GM20431 (cell line): ENCODE measurements at regions not wholly inside any gene's neighbourhood (a gene's known extent, or its start where the extent isn't known, plus 50 kb on each side); places are given as distances from the start of the nearest gene placed in this dataset.

ENCODE experiments used
- in situ Hi-C: fragments of 300-500 bp; cut with MseI, MboI; formaldehyde crosslinking; loops from one replicate; pipeline ENCODE4 v1.15.0; 2020; ENCODE audit warnings: low sequenced_read_pairs; ENCODE audit not compliant: unreplicated experiment

DNA sequence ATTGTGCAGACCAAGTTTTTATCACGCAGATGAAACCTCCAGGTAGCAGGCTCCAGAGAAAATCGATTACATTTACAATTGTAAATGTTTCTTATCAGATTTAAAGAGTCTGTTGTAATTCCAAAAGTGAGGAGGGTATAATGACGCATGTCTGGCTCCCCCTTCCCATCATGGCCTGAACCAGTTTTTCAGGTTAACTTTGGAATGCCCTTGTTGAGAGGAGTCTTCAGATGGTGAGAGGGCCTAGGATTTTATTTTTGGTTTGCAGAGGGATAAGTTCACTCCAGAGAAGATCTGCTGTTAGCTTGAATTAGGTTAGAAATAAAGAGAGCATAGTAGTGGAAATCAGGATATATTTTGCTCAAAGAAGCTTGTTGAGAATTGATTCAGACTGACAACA is 1028.3 kb upstream of the B3GALT2 start:
- in situ Hi-C loops: no loop called here

DNA sequence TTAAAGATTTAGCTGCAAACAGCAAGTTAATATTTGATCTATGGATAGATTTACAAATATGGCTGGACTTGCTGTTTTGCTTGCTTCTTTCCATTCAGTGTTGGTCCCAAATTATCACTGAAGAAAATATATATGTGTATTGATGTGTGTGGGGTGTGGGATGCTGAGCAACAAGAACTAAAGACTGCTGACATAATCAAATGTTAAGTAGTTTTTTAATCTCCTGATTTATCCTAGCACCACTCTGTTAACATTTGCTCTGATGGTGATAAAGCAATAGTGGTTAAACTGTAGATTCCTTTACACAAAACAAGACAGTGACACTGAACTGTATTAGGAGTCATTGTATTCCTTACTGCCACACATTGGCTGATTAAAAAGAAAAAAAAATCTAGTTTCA is 1023.5 kb upstream of the B3GALT2 start:
- in situ Hi-C loops: no loop called here

DNA sequence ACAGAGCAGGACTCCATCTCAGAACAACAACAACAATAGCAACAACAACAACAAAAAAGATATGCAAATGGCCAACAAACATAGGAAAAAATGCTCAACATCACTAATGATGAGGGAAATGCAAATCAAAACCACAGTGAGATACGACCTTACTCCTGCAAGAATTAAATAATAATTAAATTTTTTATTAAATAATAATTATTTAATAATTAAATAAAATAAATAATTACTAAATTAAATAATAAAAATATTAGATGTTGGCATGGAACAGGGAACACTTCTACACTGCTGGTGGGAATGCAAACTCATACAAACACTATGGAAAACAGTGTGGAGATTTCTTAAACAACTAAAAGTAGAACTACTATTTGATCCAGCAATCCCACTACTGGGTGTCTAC is 1022.3 kb upstream of the B3GALT2 start:
- in situ Hi-C loops: no loop called here

DNA sequence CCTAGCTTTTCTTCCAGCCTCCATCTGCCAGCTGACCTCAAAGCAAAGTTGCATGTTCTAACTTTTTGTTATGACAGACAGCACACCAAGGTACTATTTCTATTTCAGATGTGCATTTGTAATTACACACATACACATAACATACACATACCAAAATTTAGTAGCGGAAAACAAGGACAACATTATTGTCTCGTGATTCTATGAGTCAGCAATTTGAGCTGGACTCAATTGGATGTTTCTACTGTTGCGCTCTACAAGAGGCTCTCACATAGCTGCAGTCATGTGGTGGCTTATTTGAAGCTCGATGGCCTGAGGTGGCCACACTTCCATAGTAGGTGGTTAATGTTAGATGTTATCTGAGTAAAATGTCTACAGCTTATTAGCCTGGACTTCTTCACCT is 1010.1 kb upstream of the B3GALT2 start:
- in situ Hi-C loops: no loop called here

DNA sequence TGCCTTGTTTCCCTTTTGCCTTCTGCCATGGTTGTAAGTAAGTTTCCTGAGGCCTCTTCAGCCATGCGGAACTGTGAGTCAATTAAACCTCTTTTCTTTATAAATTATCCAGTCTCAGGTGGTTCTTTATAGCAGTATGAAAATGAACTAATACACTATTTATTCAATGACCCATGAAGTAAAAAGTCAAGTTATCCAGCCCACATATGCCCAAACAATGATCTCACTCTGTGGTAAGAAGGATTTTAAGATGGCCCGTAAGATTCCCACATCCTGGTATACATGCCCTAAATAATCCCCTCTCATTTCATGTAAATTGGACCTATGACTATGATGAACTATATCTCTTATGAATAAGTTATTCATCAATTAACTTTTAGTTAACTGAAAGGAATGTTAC is 1008.3 kb upstream of the B3GALT2 start:
- in situ Hi-C loops: no loop called here

DNA sequence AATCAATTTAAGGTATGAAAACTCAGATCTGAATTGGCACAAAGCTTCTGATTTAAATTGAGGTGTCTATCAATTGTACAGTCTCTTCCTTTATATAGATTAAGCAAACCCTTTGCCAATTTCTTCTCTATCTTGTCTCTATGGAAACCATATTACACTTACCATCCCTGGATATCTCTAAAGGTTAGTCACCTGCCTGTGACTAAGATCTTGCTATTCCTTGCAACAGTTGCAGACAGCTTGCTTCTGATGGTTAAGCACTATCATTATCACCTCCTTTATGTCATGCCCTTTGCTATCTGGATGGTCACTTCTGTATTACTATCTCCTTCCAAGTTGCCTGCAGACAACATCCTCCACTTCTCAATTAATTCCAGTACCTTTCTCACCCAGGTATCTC is 998.6 kb upstream of the B3GALT2 start:
- in situ Hi-C loops: no loop called here

DNA sequence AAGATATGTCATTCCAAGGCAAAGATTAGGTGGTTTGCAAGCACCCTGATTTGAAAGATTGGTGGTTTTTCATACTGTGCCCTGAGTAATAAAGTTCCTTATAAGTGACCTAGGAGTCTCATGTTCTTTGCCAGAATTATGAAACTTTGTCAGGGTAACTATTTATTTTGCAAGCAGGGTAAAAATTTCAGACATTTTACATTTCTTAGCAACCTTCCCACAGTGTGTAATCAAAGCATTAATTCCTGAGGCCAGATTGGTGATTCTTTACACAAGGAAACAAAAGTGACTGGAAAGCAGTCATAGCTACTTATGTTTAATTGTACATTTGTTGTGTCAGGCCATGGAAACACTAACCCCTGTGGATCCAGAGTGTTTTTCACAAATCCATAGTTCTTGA is 998.0 kb upstream of the B3GALT2 start:
- in situ Hi-C loops: no loop called here

DNA sequence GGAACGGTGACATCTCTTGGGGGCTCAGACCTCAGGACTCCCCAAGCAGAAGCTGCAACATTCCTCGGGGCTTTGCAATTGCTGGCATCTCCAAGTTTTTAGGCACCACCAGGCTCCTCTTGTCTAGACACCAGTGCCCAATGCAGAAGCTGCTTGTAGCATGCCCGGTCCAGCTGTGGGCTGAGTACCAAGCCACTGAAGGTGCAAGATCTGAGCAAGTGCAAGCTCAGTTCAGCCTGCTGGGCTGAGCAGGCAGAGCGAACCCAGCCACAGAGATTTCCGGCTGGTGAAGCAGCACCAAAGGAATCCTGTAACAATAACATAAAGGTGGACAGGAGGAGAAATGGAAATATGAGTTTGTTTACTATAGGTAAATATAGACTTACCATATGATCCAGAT is 995.4 kb upstream of the B3GALT2 start:
- in situ Hi-C loops: no loop called here

DNA sequence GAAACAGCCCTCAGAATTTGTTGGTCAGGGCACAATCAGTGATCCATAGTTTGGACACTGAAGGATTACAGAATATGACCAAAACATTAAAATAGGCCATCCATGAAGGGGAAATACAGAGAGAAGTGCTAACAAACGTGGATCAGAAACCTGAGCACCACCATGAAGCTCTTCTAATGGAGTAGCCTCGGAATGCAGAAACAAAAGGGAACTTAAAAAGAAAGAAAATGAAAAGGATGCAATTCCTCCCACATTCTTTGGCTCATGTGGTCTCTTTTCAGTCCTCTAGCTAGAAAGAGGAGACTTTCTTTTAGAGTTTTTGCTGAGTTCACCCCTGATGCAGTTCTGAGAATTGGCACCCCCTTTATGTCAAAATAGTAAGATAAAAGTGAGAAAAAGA is 989.8 kb upstream of the B3GALT2 start:
- in situ Hi-C loops: no loop called here

DNA sequence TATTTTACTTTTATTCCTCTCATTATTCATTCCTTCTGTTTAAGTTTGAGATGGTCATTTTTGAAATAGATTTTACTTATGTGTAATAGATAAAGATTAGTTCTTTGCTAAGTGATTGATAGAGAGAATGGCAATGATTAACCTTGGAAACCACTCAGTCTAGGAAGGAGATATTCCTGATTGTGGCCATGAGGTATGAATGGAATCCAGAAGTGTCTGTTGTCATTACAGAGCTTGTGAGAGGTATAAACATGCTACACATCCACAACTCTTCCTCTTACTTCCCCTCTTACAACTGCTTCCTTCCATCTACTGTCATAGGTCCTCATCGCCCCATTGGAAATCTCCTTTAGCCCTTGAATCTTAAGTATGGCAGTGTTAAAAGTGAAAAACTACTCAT is 988.8 kb upstream of the B3GALT2 start:
- in situ Hi-C loops: no loop called here

DNA sequence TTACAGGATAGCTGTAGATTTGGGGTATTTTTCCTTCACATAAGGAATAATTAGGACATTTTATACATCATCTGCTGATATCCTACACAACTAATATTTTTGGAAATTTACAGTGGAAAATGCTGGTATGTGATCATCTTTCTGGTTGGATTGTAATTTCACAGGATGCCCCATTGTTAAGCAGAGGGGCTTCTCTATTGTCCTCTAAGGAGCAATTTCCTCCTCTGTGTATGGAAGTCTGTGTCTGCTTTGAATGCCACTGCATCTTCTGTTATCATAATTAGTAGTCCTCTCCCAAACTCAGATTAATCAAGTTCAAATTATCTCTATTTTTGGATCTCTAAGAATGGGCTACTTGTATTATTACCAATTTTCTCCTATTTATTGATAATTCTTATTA is 988.1 kb upstream of the B3GALT2 start:
- in situ Hi-C loops: no loop called here

DNA sequence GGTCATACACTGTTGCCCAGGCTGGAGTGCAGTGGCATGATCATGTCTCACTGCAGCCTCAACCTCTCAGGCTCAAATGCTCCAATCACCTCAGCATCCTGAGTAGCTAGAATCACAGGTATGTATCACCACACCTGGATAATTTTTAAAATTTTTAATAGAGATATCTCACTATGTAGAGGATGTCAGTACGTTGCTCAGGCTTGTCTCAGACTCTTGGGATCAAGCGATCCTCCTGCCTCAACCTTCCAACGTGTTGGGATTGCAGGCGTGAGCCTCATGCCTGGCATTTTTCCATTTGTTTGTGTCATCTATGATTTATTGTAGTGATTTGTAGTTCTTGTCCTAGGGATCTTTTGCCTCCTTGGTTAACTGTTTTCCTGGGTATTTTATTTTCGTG is 985.2 kb upstream of the B3GALT2 start:
- in situ Hi-C loops: no loop called here

DNA sequence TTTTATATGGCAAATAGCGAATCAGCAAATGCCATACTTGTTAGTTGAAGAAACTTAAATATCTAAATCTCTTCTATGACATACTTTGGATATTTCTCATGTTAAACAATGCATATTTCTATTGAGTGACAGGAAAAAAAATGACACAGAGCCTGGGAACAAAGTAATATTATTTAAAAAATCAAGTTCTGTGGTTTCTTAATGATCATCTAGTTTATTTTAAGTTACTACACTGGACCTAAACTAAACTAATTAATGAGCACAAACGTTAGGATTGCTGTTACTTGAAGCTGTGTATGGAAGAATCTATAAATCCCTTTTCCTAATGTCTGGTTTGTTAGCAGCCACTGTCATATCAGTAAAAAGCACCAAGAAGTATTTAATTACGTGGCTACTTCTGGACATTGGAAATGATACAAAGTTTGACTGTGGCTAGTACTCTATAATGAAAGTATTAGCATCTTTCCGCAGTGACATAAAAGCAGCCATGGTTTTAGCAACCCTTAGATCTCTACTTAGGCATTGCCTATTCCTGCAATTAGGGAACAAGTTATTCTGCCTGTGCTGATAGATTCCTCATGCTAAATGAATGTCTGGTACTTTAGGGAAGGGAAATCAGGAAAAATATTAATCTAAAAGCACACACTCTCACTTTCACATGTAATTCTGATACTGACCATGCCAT is 981.7 kb upstream of the B3GALT2 start:
- in situ Hi-C loops: no loop called here

DNA sequence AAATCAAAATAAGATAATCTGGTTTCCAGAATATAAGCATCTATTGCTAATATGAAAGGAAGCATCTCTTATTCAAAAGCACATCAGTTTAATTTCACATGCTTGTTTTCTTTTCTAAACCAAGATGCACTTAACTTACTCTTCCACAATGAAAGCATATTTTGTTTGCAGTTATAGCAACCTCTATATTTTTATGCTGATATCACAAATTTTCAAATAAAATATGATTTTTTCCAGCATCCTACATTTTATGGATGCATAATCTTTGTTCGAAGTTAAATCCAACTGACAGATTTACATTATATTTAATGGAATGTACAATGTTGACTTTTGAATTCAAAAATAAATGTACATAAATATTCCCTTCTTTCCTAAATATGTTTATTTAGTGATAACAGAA is 978.3 kb upstream of the B3GALT2 start:
- in situ Hi-C loops: no loop called here

DNA sequence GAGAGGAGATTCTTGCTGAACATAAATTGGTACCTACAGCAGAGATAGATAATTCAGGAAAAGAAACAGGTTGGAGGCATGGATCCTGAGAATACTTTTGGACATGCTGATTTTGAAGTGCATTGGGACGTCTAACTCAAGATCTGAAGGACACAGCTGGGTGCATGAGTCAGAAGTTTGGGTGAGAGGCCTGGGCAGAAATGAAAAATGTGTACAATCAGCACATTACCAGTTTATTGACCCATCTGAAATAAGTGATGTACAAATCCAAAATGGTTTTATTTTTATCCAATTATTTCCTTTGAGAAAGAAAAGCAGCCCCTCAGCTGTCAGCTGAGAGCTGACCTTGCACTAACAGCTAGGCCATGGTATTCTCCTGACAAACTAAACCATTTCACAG is 975.2 kb upstream of the B3GALT2 start:
- in situ Hi-C loops: no loop called here

DNA sequence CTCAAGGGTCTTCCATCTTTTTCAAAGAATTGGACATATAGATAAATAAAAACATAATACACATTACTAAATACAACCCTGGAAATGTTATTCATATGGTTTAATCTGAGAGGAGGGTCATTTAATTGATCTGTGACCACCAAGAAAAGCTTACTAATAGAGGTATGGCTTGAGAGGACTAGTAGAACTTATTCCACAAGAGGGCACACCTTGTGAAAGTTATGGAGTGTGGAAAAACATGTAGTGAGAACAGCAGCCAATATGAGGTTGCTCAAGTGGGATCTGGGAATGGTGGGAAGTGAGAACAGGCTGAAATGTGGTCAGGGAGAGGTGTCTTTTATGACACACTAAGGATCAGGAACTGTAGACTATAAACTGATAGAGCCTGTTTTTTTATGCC is 973.5 kb upstream of the B3GALT2 start:
- in situ Hi-C loops: no loop called here

DNA sequence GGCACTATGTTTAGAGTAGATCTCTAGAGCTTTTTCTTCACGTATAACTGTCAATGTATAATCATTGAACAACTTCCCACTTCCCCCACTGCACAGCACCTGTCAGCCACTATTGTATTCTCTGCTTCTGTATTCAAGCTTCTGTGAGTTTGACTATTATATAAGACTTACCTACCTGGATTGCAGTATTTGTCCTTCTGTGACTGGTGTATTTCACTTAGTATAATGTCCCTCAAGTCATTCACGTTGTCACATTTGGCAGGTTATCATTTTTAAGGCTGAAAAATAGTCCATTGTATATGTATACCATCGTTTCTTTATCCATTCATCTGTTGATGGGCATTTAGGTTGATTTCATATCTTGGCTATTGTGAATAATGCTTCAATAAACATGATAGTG is 969.5 kb upstream of the B3GALT2 start:
- in situ Hi-C loops: no loop called here

DNA sequence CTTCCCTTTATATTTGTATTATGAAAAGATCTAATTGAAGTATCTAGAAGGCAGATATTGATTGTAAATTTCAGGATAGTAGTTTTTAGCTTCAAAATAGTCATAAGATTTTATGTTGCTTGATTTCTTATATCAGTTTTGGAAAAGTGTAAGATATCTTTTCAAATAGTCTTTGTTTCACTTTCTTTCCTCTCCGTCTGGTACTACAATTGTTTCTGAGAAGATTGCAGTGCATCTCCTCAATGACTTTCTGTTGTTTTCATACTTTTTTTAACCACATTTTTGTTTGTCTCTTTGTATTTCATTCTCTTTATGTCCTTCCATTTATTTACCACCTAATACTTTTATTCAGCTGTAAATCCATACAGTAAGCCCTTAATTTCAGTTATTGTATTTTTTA is 964.6 kb upstream of the B3GALT2 start:
- in situ Hi-C loops: no loop called here

DNA sequence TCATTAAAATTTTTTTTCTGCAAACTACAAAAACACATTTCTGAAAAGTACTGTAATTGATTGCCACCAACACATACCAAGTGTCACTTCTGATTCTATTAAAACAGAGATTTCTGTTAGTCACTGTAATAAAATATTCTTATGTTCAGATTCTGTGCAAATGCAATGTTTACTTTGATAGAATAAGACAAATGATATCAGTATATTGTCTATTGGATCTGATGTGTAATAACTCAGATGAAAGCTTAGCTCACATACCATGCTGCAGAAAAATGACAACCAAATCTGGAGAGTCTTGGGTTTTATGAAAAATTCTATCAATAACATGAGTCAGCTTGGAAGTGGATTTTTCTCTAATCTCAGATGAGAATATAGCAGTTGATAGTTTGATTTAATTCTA is 963.8 kb upstream of the B3GALT2 start:
- in situ Hi-C loops: no loop called here

DNA sequence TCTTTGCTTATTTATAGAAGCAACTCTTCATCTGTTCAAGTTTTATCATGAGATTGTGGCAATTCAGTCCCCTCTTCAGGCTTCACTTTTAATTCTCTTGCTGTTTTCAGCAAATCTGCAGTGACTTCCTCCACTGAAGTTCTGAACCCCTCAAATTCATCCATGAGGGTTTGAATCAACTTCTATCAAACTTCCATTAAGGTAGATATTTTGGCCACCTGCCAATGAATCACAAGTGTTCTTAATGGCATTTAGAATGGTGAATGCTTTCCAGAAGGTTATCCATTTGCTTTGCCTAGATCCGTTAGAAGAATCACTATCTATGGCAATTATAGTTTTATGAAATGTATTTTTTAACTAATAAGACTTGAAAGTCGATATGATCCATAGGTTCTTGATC is 946.7 kb upstream of the B3GALT2 start:
- in situ Hi-C loops: no loop called here

DNA sequence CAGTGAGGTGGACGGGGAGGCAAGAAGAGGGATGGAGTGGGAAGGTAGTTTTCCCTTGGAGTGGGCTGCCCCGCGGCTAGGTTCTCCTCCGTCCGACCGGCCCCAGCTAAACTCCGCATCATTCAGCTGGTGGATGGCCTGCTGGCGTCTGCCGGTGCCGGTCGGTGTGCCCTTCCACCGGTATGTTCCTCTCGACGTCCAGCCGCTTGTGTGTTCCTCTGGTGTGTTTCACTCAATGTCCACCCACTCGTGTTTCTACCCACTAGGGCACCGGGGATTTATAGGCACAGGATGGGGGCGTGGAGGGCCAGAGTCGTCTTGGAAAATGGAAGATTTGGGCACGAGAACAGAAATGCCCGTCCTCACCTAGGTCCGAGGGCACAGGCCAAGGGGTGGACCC is 931.7 kb upstream of the B3GALT2 start:
- in situ Hi-C loops: no loop called here

DNA sequence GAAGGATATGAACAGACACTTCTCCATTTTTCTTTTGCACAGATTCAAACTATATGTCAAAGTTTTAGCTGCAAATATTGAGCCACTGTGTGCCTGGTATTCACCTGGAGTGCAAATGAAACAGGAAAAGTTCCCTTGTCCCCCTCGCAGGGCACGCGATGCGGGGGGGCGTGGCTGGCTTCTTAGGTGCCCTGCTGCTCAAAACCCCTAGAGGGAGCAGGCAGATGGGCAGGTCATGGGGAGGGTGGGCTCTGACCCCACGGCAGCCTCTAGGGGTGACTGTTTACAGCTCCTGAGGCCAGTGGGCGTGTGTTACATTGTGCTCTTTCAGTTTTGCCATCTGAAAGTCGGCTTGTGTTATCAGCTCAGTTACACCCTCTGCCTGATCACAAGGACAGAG is 931.2 kb upstream of the B3GALT2 start:
- in situ Hi-C loops: no loop called here

DNA sequence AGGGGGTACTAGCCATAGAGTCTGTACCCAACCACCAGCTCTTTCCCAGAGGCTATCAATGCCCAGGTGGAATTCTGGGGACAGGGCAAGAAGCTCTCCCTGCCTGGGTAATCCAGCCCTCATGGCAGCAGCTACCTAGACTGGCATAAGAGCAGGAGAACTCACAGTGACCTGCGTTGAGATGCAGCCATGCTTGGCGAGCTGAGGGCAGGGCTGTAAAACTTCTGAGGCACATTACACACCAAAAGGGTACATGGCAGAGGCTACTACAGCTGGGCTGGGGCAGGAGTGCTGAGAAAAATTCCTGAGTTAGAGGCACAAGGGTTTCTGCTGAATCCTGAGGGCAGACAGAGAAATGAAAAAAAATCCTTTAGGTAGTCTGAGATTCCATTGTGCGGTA is 927.9 kb upstream of the B3GALT2 start:
- in situ Hi-C loops: no loop called here
